GM12878 (cell line): ENCODE measurements at regions not wholly inside any gene's neighbourhood (a gene's known extent, or its start where the extent isn't known, plus 50 kb on each side); places are given as distances from the start of the nearest gene placed in this dataset.

Experiments used
- ATF3 ChIP-seq: IDR thresholded peaks from 2 replicates; pipeline ENCODE4 v1.6.1; 2011; ENCODE audit warnings: low read depth, mild to moderate bottlenecking, low read length, moderate library complexity, borderline replicate concordance; ENCODE audit errors: extremely low read depth
- CHD2 ChIP-seq: IDR thresholded peaks from 2 replicates; pipeline ENCODE4 v1.6.1; 2011; ENCODE audit warnings: low read depth, low read length, improper control_type of control experiment, borderline replicate concordance
- CREM ChIP-seq: IDR thresholded peaks from 2 replicates; pipeline ENCODE4 v1.6.1; 2014; ENCODE audit warnings: antibody characterized with exemption, low read depth
- IRF3 ChIP-seq: fragments of 450-650 bp; IDR thresholded peaks from 2 replicates; pipeline ENCODE4 v1.6.1; 2014; ENCODE audit warnings: mild to moderate bottlenecking
- MXI1 ChIP-seq: fragments of 150-350 bp; IDR thresholded peaks from 2 replicates; pipeline ENCODE4 v1.6.1; 2011; ENCODE audit warnings: low read depth, mild to moderate bottlenecking, inconsistent platforms, low read length, improper control_type of control experiment
- POLR2A ChIP-seq: IDR thresholded peaks from 2 replicates; pipeline ENCODE4 v1.6.1; 2011; ENCODE audit warnings: low read depth, mild to moderate bottlenecking, low read length
- RAD51 ChIP-seq: fragments of 450-650 bp; IDR thresholded peaks from 2 replicates; pipeline ENCODE4 v1.6.1; 2016; ENCODE audit warnings: moderate library complexity, mild to moderate bottlenecking, inconsistent platforms
- RFX5 ChIP-seq: IDR thresholded peaks from 2 replicates; pipeline ENCODE4 v1.6.1; 2011; ENCODE audit warnings: low read depth, low read length, improper control_type of control experiment
- SUZ12 ChIP-seq: fragments of 200-600 bp; sonication (generic); IDR thresholded peaks from one replicate; pipeline ENCODE4 v1.6.1; 2018; ENCODE audit warnings: antibody characterized with exemption, mild to moderate bottlenecking; ENCODE audit not compliant: unreplicated experiment
- TAF1 ChIP-seq: IDR thresholded peaks from 2 replicates; pipeline ENCODE4 v1.6.1; 2011; ENCODE audit warnings: mild to moderate bottlenecking, low read depth, low read length, borderline replicate concordance
- TF ChIP-seq, protein P1 (sequence below), 3 experiments: IDR thresholded peaks in 2 of 3; conservative IDR thresholded peaks in 1 of 3; 2 replicates each; pipeline ENCODE4 v1.5.1; 2011; ENCODE audit warnings: low read depth in 3 of 3, low read length in 3 of 3, mild to moderate bottlenecking in 3 of 3, control low read depth in 2 of 3, moderate library complexity in 2 of 3, inconsistent platforms in 1 of 3, mixed read lengths in 1 of 3; ENCODE audit not compliant: control insufficient read depth in 2 of 3, insufficient read depth in 1 of 3; ENCODE audit errors: extremely low read depth in 1 of 3
- TF ChIP-seq, protein P2 (sequence below): IDR thresholded peaks from 2 replicates; pipeline ENCODE4 v1.6.1; 2012; ENCODE audit warnings: low read depth, low read length, improper control_type of control experiment

- TF ChIP-seq, protein P1, sequence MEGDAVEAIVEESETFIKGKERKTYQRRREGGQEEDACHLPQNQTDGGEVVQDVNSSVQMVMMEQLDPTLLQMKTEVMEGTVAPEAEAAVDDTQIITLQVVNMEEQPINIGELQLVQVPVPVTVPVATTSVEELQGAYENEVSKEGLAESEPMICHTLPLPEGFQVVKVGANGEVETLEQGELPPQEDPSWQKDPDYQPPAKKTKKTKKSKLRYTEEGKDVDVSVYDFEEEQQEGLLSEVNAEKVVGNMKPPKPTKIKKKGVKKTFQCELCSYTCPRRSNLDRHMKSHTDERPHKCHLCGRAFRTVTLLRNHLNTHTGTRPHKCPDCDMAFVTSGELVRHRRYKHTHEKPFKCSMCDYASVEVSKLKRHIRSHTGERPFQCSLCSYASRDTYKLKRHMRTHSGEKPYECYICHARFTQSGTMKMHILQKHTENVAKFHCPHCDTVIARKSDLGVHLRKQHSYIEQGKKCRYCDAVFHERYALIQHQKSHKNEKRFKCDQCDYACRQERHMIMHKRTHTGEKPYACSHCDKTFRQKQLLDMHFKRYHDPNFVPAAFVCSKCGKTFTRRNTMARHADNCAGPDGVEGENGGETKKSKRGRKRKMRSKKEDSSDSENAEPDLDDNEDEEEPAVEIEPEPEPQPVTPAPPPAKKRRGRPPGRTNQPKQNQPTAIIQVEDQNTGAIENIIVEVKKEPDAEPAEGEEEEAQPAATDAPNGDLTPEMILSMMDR (IDR thresholded peaks at IDR 0.05 in 2 of 3, conservative IDR thresholded peaks at IDR 0.05 in 1 of 3; ENCODE audit: control insufficient read depth in 2 of 3, extremely low read depth in 1 of 3, insufficient read depth in 1 of 3, low read depth in 3 of 3, low read length in 3 of 3): no peak
- TF ChIP-seq RFX5 (no peak), ATF3 (no peak), RAD51 (no peak), TAF1 (no peak), POLR2A (no peak), CHD2 (no peak), CREM (no peak), MXI1 (no peak), SUZ12 (no peak), IRF3 (no peak)
- TF ChIP-seq, protein P2, sequence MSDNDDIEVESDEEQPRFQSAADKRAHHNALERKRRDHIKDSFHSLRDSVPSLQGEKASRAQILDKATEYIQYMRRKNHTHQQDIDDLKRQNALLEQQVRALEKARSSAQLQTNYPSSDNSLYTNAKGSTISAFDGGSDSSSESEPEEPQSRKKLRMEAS: no peak
Measured at GRCh38 chr11:119529936-119530335, 107.0 kb upstream of the THY1 start.
